ENCODE measurements at regions not wholly inside any gene's neighbourhood (a gene's known extent, or its start where the extent isn't known, plus 50 kb on each side); places are given as distances from the start of the nearest gene placed in this dataset.
"Not testable (repeated sequence)": the region's sequence is repeated elsewhere in the genome, so short reads cannot be mapped to it uniquely, and the experiment has no call there.

- H3K4me3 ChIP-seq (ENCODE audit: low read length), result no peak overlapping the region
- no peaks in the 10 kb centered on the region for H3K9me3 ChIP-seq (ENCODE audit: control insufficient read depth, insufficient read depth, low read length)
- H3K4me2 ChIP-seq (ENCODE audit: low read length), result no peak overlapping the region
- no peaks in the 10 kb centered on the region for H4K20me1 ChIP-seq (ENCODE audit: control insufficient read depth, insufficient read depth, low read depth, low read length)
- H3F3A ChIP-seq (ENCODE audit: control insufficient read depth, insufficient read depth), result no peaks in the 10 kb centered on the region
- H3K27ac ChIP-seq (ENCODE audit: low read depth, low read length), result no peak overlapping the region
- no peaks in the 10 kb centered on the region for H3K79me2 ChIP-seq (ENCODE audit: control insufficient read depth, low read length)
- TF ChIP-seq EZH2phosphoT487 (IDR thresholded peaks at IDR 0.05; ENCODE audit: borderline replicate concordance, low read length) (no peak), CTCF (IDR thresholded peaks at IDR 0.05; ENCODE audit: low read depth, low read length, poor library complexity, severe bottlenecking) (no peak)
- H3K36me3 ChIP-seq (ENCODE audit: control insufficient read depth, low read length), result no peaks in the 10 kb centered on the region
- no peaks in the 10 kb centered on the region for H3K4me1 ChIP-seq (ENCODE audit: control insufficient read depth, low read length)
- H3K9me2 ChIP-seq (replicated peaks; ENCODE audit: control insufficient read depth, low read length), result no peaks in the 10 kb centered on the region
- no peaks in the 10 kb centered on the region for H3K27me3 ChIP-seq (ENCODE audit: control insufficient read depth, low read length)
Measured at GRCh38 chr11:86876716-86877234, 76.4 kb downstream of the PRSS23 start.

- H3F3A ChIP-seq (ENCODE audit: control insufficient read depth, insufficient read depth), result no peaks in the 10 kb centered on the region
Measured at GRCh38 chr11:86877503-86877902, 77.2 kb downstream of the PRSS23 start.

GRCh38 chr11:86879241-86879640 lies 76.0 kb downstream of the FZD4 start:
- H3K36me3 ChIP-seq (ENCODE audit: control insufficient read depth, low read length); H3K4me1 ChIP-seq (ENCODE audit: control insufficient read depth, low read length); H4K20me1 ChIP-seq (ENCODE audit: control insufficient read depth, insufficient read depth, low read depth, low read length); H3K27ac ChIP-seq (ENCODE audit: low read depth, low read length); H3K27me3 ChIP-seq (ENCODE audit: control insufficient read depth, low read length); H3K9me3 ChIP-seq (ENCODE audit: control insufficient read depth, insufficient read depth, low read length); H3F3A ChIP-seq (ENCODE audit: control insufficient read depth, insufficient read depth); H3K9me2 ChIP-seq (replicated peaks; ENCODE audit: control insufficient read depth, low read length); H3K4me3 ChIP-seq (ENCODE audit: low read length); H3K79me2 ChIP-seq (ENCODE audit: control insufficient read depth, low read length); H3K4me2 ChIP-seq (ENCODE audit: low read length): not testable (repeated sequence)

More at GRCh38 chr11:86877503-86877902, 77.2 kb downstream of the PRSS23 start:
- no peaks in the 10 kb centered on the region for H3K79me2 ChIP-seq (ENCODE audit: control insufficient read depth, low read length)
- no peaks in the 10 kb centered on the region for H3K36me3 ChIP-seq (ENCODE audit: control insufficient read depth, low read length)
- no peak overlapping the region for H3K4me2 ChIP-seq (ENCODE audit: low read length)
- no peak overlapping the region for H3K27ac ChIP-seq (ENCODE audit: low read depth, low read length)
- no peaks in the 10 kb centered on the region for H3K9me2 ChIP-seq (replicated peaks; ENCODE audit: control insufficient read depth, low read length)
- TF ChIP-seq CTCF (IDR thresholded peaks at IDR 0.05; ENCODE audit: low read depth, low read length, poor library complexity, severe bottlenecking) (no peak), EZH2phosphoT487 (IDR thresholded peaks at IDR 0.05; ENCODE audit: borderline replicate concordance, low read length) (no peak)
- no peaks in the 10 kb centered on the region for H3K4me1 ChIP-seq (ENCODE audit: control insufficient read depth, low read length)
- H3K27me3 ChIP-seq (ENCODE audit: control insufficient read depth, low read length), result no peaks in the 10 kb centered on the region
- no peaks in the 10 kb centered on the region for H4K20me1 ChIP-seq (ENCODE audit: control insufficient read depth, insufficient read depth, low read depth, low read length)
- no peak overlapping the region for H3K4me3 ChIP-seq (ENCODE audit: low read length)
- H3K9me3 ChIP-seq (ENCODE audit: control insufficient read depth, insufficient read depth, low read length), result no peaks in the 10 kb centered on the region

- H4K20me1 ChIP-seq (ENCODE audit: control insufficient read depth, insufficient read depth, low read depth, low read length), result no peaks in the 10 kb centered on the region
- H3K79me2 ChIP-seq (ENCODE audit: control insufficient read depth, low read length), result no peaks in the 10 kb centered on the region
- no peaks in the 10 kb centered on the region for H3K27me3 ChIP-seq (ENCODE audit: control insufficient read depth, low read length)
- no peaks in the 10 kb centered on the region for H3K36me3 ChIP-seq (ENCODE audit: control insufficient read depth, low read length)
- H3K9me2 ChIP-seq (replicated peaks; ENCODE audit: control insufficient read depth, low read length), result no peaks in the 10 kb centered on the region
- no peaks in the 10 kb centered on the region for H3K4me1 ChIP-seq (ENCODE audit: control insufficient read depth, low read length)
- H3K27ac ChIP-seq (ENCODE audit: low read depth, low read length), result no peak overlapping the region
- TF ChIP-seq EZH2phosphoT487 (IDR thresholded peaks at IDR 0.05; ENCODE audit: borderline replicate concordance, low read length), result no peak
- no peak for TF ChIP-seq CTCF (IDR thresholded peaks at IDR 0.05; ENCODE audit: low read depth, low read length, poor library complexity, severe bottlenecking)
- no peaks in the 10 kb centered on the region for H3F3A ChIP-seq (ENCODE audit: control insufficient read depth, insufficient read depth)
- no peak overlapping the region for H3K4me3 ChIP-seq (ENCODE audit: low read length)
- no peaks in the 10 kb centered on the region for H3K9me3 ChIP-seq (ENCODE audit: control insufficient read depth, insufficient read depth, low read length)
- H3K4me2 ChIP-seq (ENCODE audit: low read length), result no peak overlapping the region
Measured at GRCh38 chr11:86885311-86885710, 69.9 kb downstream of the FZD4 start.
